KBM-7 (cell line): ENCODE measurements at regions not wholly inside any gene's neighbourhood (a gene's known extent, or its start where the extent isn't known, plus 50 kb on each side); places are given as distances from the start of the nearest gene placed in this dataset.

Source experiments
- DNase-seq: peaks from one replicate; pipeline ENCODE4 v3.0.0-alpha.2; 2015
- in situ Hi-C: fragments of 300-500 bp; cut with MboI; formaldehyde crosslinking; loops from 2 replicates; pipeline ENCODE4 v1.14.3; 2020; ENCODE audit warnings: low sequenced_read_pairs, low pct_unique_long_range_greater_than_20kb, mixed read lengths

DNA sequence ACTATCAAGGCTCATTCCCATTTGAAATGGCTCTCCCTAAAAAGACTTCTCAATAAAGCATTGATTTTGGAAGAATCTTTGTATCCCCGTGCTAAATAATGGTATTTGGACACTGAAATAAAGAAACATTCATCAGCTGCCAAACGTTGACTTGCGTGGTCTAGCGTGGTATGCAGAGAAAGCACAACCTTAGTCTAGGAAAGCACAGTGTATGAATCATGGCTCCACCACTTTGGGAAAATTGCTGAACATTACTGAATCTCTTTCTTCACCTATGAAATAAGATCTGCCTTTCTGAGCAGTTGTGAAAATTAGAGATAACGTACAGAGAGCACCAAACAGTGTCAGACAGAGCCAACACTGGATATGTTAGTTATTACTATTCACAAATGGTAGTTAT lies 353.9 kb downstream of the SS18 start:
- DNase-seq = no peak
- in situ Hi-C loops = no loop called here

DNA sequence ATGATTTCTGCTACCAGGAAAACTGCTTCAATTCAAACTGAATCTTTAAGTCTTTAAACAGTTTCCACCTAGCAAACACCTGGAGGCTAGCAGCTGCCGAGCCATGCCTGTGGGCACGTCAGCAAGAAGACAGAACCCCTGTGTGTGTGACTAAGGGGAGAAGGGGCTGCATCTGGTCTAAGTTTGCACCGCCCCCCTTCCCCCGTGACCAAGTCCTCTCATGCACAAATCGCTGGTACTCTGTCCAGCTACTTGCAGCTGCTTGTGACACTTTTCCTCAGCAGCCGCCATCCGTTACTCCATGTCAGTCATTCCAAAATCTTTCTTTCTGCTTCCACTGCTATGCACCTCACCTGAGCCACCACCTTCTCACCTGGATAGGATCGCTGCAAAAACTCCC lies 355.0 kb downstream of the SS18 start:
- no peak for DNase-seq
- in situ Hi-C loops = no loop called here

DNA sequence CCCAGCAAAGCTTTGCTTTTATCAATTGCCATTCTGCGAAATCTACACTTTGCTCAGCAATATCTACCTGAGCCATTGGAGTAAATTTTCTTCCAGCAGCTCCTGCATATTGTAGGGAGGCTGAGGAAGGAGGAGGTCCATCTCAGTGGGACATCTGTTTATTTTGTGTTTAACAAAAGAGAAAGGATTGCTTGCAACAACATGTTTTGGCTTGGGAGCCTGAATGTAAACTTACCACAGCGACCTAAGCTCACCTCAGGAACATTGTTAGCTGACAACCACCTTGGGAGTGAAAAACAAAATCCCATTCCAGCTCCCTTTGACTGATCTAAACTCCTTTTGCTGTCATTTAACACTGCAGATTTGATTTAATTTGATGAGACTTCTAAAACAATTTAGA lies 356.1 kb downstream of the SS18 start:
- DNase-seq = no peak
- in situ Hi-C loops = no loop called here

DNA sequence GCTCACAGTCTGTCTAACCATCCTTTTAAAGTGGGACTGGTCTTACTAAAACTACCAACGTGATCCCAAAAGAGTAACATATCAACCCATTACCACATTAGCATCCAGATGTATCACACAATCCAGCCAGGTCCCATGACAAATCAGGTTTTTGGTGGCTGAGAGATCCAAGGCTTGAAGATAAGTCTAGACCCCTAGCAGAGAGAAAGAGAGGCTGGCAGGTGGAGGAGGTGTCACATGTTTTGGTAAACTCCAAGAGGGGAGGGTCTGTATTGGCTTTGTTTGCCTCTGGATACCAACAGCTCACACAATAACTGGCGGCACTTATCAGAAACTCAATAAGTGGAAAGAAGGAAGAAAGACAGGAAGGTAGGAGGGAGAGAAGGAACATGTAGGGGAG lies 357.6 kb downstream of the SS18 start:
- in situ Hi-C loops = no loop called here
- DNase-seq = no peak

DNA sequence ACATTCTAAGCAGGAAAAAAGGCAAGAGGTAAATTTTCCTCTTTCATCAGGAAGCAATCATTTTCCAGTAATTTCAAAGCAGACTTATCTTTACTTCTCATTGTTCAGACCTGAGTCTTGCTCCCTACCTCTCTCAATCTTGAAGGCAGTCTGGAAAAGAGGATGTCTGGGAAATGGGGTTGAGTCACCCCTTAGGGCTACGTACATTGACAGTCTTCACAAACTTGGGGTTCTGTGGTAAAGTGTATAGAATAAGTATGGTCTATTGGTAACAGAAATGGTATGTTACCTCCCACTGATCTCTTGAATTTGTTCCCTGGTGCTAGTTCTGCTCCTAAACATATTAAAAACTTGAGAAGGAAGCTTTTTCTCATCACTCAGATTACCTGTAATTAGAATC lies 361.3 kb downstream of the SS18 start:
- in situ Hi-C loops = no loop called here
- no peak for DNase-seq

DNA sequence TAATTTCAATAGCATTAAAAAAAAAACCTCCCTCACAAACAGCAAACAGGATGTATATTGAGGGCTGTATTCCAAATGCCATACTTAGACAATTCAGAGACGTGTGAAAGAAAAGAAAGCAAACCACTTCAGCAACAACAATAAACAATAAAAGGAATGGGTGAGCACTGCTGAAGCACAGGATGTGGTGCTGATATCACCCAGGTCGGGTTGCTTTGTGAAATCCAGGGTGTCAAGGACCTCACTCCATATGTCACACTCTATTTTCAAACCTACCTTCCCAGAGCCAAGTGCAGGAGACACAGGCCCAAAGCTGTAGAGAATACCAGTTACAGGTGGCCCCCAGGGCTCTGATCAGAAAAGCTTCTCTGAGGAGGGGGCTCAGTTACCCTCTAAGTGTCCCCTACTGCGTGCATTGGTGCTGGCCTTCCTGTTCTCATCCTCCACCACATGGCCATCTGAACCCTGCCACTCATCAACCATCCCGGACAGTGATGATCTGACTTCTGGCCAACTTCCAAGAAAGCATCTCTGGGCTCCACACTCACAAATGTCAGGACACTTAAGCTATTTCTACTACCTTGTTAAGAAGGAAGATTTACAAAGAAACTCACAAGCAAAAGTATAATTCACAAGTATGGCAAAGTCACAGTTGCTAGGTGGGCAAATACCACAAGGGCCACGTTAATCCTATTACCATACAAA lies 363.0 kb downstream of the SS18 start:
- no peak for DNase-seq
- in situ Hi-C loops = no loop called here

DNA sequence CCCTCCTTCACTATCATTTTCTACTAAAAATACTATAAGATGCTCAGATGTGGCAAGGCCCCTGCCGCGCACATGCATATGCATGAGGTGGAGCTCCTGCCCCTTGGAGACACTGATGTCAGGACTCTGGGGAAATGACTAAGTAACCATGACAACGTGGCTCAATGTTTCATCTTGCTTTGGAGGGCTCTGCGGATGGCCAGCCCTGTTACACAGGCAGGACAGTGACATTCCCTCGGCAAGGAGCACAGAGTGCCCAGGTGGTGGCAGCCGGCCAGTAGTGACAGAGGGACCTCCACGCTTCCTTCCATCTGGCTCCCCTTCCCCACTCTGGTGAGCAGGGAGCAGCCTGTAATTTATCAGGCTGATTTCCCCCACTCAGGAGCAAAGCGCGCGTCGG lies 364.1 kb downstream of the SS18 start:
- no peak for DNase-seq
- in situ Hi-C loops = no loop called here

DNA sequence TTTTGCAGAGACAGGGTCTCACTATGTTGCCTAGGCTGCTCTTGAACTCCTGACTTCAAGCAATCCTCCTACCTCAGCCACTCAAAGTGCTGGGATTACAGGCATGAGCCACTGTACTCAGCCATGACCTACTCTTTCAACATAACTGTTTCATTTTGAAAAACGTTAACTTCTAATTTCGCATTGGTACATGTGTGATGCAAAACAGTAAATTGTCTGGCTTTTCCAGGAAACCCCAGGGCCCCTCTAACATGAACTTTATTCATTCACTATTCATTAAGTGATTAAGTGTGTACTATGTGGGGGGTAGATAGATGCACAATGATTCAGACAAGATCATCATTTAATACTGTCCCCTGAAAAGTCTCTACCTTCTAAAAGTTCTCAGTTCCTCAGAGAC lies 364.9 kb downstream of the SS18 start:
- no peak for DNase-seq
- in situ Hi-C loops = no loop called here

DNA sequence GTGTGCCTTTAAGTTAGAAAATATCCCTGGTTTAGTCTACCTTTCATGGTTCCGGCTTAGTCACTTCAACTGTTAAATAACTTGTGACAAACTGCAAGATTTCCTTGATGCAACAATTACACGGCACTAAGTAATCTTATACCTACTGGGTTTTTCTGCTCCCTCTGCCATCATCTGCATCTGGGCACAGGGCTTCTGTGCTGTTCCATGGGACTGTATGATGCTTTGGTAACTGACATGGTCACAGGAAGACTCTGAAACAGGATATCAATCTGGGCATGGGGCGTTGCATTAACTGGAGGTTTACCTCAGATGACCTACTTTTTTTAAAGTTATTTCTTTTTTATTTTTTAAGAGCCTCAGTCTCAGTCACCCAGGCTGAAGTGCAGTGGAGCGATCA lies 365.4 kb downstream of the SS18 start:
- DNase-seq = no peak
- in situ Hi-C loops = no loop called here

DNA sequence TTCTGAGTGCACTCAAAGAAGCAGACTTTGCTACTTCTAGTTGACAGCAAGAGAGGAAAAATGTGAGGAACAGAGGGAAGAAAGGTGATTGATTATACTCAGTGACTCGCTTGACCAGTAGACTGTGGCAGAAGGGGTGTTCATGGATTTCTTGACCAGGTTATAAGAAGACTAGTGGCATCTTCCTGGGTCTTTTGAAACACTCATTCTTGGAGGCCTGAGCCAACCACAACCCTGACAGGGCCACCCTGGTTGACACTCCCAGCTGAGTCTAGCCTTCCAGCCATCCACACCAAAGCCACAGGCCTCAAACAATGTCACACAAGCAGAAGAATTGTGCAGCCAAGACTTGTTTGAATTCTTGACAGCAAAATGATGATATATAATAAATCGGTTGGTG lies 366.3 kb downstream of the SS18 start:
- DNase-seq = no peak
- in situ Hi-C loops = no loop called here

DNA sequence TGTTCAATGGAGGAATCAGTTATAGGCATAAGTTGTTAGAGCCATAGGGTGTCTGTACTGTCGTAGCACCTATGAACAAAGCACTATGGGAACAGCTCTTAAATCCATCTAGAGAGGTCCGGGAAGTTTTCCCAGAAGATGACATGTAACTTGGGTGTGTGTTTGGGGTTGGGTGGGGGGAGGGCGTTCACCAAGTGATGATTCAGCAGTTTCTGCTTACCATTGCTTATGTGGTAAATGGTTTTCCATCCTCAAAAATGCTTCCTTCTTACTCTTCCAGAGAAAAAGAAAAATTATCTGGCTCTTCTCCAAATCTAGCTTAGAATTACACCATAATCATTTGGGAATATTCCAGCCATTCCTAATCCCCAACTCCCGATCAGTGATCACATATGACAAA lies 361.1 kb upstream of the ZNF521 start:
- in situ Hi-C loops = no loop called here

DNA sequence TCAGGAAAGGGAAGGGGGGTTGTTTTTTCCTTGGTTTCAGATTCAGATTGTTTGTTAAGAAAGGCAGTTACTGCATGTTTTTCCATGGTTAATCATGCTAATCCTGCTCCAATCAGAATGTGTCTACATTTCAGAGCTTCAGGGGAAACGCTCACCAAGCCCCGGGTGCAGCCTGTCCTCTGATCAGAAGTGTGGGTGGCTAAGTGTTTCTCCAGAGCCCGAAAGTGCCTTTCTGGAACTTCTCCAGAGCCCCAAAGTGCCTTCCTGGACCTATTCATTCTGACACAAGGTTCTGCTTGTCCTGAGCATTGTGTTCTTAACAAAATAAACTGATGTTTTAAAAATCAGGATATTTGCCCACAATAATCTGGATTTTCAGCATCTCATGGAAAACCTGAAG lies 359.0 kb upstream of the ZNF521 start:
- DNase-seq = no peak
- in situ Hi-C loops = no loop called here

More for the DNA sequence above, 361.1 kb upstream of the ZNF521 start:
- no peak for DNase-seq

DNA sequence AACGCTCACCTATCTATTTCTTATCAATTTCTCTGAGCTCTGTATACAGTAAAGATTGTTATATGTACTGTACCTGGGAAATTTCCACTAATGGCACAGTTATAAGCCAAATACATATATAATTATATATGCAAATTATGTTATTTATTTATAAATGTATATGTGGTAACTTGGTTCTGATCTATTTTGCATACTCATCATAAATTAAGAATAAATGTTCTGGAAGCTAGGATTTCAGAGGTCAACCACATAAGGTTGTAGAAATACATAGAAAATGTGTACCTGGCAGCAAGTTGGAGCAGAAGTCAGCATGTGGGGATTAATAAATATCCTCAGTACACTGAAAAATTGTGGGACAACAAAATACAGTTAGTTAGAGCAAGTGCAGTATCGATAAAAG lies 353.7 kb upstream of the ZNF521 start:
- in situ Hi-C loops = no loop called here
- DNase-seq = no peak

DNA sequence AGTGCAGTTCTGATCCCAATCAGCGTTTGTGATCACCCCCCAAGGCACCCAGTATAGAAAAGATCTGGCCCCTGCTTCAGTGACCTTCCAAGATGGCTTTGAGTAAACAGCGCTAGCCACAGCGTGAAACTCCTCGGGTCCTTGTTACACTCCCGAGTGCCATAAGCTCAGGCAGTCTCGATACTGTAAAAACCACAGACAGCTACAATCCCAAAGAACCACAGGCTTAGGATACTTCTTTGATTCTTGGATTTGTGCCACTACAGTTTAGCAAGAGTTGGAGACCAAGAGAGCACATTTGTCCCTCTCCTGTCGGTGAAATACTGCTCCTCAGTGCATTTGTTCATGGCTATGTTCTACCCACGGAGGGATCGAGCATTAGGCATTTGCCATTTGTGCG lies 352.5 kb upstream of the ZNF521 start:
- in situ Hi-C loops = no loop called here
- no peak for DNase-seq

DNA sequence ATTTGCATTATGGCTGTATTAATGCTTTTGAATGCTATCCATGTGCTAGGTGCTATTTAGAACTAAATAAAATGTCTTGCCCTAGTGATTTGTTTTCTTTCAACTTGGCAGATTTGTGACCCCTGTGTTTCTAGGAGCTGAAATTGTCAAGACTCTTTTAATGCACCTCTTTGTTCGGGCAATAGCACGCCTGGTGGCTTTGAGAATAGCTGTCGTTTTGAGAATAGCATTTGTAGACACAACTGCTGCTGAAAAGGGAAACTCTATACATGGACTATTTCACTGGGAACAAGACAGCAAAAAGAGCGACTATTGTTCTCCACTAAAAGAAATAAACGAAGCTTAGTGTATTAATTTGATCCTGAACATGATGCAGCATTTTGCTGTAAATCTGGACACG lies 352.1 kb upstream of the ZNF521 start:
- in situ Hi-C loops = no loop called here
- no peak for DNase-seq

DNA sequence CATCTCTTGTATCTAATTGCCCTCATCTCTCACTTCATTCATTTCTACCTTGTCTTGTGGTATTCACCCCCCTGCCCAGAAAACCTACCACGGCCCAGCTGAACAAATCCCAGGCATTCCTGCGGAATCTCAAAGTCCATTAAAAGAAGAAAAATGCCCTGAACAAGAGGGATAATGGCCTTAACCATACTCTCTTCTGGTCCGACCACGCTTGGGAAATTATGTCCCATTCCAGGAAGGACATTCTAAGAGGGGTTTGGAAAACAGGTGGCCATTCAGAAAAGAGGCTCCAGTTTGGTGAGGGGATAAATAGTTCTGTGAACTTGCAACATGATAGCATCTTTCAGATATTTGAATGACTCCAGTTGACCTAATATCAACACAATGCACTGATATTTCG lies 349.9 kb upstream of the ZNF521 start:
- in situ Hi-C loops = no loop called here
- no peak for DNase-seq

DNA sequence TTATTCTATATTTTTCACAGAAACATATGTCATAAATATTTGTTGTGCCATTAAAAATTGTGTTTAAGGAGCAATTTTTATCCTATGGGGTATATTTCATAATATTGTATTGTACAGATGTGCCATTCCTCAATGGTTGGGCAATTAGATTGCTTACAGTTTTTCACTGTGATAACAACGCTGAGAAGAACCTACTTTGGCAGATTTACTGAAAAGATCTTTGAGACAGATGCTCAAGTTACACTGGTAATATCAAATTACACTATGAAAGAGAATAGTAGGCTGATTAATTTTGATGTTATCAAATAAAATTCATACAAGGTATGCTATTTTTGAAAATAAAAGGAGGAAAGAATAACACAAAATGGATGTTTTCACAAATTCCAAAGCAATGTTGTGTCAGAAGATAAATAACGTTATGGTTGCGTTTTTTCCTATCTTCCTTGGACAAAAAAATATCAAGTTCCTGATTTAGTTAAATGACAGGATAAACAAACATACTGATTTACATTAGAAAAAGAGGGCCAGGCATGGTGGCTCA lies 335.1 kb upstream of the ZNF521 start:
- in situ Hi-C loops = no loop called here
- no peak for DNase-seq

DNA sequence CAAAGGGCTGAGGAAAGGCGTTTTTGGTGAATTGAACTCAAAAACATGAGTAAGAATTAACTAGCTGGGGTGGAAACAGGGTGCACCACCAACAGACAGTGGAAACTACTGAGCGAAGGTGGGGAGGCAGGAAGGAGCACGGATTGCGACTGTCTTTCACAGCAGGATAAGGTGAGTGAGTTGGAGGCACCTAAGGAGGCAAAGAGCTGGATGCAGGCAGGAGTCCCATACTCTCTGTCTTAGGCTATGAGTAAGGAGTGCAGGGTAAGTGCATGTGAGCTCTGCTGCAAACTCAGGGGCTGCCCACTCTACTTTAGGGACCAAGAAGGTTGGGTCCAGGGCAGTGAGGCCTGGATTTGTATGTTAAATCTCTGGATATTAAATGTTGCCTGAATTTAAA lies 333.1 kb upstream of the ZNF521 start:
- in situ Hi-C loops = no loop called here
- DNase-seq = no peak

DNA sequence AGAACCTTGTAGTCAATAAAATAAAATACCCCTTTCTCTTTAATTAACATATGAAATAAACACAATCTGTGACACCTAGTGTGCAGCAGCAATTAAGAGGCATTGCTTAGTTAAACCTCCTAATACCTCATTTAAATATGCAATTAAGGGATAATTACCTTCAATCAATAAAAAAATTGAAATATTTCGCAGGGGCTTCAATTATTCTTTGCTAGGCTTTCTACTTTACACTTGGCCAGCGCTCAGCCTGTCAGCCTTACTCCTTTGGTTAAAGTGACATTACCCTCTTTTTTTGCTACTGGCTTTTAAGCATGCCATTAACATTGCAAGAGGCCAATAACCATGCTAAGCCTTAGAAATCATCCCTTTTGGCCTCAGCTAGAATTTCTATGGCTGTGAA lies 327.5 kb upstream of the ZNF521 start:
- in situ Hi-C loops = no loop called here
- DNase-seq = no peak

DNA sequence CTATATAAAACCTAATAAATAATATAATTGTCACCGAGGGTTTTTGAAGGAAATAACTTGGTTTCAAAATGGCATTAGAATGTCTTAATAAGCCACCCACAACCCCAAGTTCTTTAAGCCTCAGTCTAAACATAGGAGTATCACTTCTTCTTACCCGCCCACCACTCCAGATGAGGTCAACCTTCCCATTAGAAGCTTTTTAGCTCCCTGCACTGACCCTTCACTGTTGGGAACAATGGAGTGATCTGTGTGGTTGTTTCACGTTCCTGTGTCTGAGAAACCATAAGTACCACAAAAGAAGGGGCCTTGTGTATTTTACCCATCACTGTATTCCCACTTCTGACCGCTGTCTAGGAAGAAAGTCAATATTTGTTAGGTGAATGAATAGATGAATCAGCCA lies 326.3 kb upstream of the ZNF521 start:
- no peak for DNase-seq
- in situ Hi-C loops = no loop called here

DNA sequence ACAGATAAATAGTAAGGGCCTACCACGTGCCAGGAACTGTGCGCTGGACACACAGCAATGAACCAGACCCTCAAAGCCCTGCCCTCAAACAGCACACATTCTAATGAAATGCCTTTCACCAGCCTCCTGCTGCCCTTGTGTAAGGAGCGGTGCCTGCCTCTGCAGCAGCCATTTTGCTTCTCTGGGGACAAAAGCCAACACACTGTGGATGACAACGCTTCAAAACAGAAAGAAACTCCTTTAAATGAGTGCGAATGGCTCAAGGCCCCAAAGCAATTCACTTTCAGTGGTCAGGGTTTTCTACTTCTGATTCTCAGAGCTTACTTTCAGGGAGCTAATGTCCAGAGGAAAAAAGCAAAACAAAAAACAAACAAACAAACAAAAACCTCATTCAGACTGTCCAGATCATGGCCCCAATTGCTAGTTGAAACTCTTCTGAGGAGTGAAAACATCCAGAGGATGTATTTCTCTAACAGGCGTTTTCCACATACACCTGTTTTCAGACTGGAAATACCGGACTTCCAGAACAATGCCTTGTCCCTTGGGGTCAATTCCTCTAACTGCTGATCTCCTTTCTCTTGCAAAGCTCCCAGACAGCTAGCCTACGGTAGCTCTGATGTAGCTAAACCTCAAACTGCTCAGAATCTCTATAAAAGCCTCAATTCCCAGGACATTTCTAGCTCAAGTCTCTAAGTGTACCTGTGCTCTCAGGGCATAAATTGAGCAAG lies 323.3 kb upstream of the ZNF521 start:
- in situ Hi-C loops = no loop called here
- no peak for DNase-seq
